Heart left ventricle (tissue), 16 donors: ENCODE measurements at regions not wholly inside any gene's neighbourhood (a gene's known extent, or its start where the extent isn't known, plus 50 kb on each side); places are given as distances from the start of the nearest gene placed in this dataset.

Source experiments
- ATAC-seq, 4 donors: fragments of 200-7000 bp; cut with Tn5 transposase; one replicate each; pipeline ENCODE4 v1.9.1; 2020 to 2022; ENCODE audit warnings: moderate library complexity in 4 of 4, mild to moderate bottlenecking in 3 of 4, moderate number of reproducible peaks in 1 of 4
- DNase-seq, 5 donors: peaks; one replicate each; pipeline ENCODE4 v3.0.0-alpha.2; 2020
- H3K27ac ChIP-seq, 12 donors: fragments of 200-600 bp; sonication (generic) in 4 of 12; one replicate each; pipeline versions ENCODE4 v1.5.0 to v1.8.0; 2016 to 2022; ENCODE audit warnings: mild to moderate bottlenecking in 2 of 12
- H3K27me3 ChIP-seq, 9 donors: fragments of 200-600 bp; sonication (generic) in 2 of 9; one replicate each; pipeline versions ENCODE4 v1.5.1 to v1.8.0; 2016 to 2022; ENCODE audit warnings: mild to moderate bottlenecking in 3 of 9
- H3K36me3 ChIP-seq, 9 donors: fragments of 200-600 bp; sonication (generic) in 2 of 9; one replicate each; pipeline versions ENCODE4 v1.5.0 to v1.8.0; 2018 to 2022; ENCODE audit warnings: mild to moderate bottlenecking in 2 of 9
- H3K4me1 ChIP-seq, 12 donors: fragments of 200-600 bp; sonication (generic) in 4 of 12; one replicate each; pipeline versions ENCODE4 v1.5.0 to v1.8.0; 2016 to 2022; ENCODE audit warnings: mild to moderate bottlenecking in 3 of 12
- H3K4me3 ChIP-seq, 12 donors: fragments of 200-600 bp; sonication (generic) in 4 of 12; one replicate each; pipeline versions ENCODE4 v1.5.0 to v1.8.0; 2017 to 2022; ENCODE audit warnings: mild to moderate bottlenecking in 9 of 12, moderate library complexity in 4 of 12
- H3K9me3 ChIP-seq, 12 donors: fragments of 200-600 bp; sonication (generic) in 4 of 12; one replicate each; pipeline versions ENCODE4 v1.5.0 to v1.8.0; 2016 to 2022; ENCODE audit warnings: mild to moderate bottlenecking in 1 of 12
- POLR2A ChIP-seq, 2 donors: fragments of 450-650 bp; IDR thresholded peaks; one replicate each; pipeline ENCODE4 v1.6.1; 2017; ENCODE audit warnings: antibody characterized with exemption in 2 of 2, mild to moderate bottlenecking in 2 of 2, moderate library complexity in 2 of 2
- WGBS, 4 donors: extraction: QIAGEN DNeasy Blood & Tissue Kit in 2 of 4; methylation state at CpG; one replicate each; pipeline versions ENCODE4 v1.1.5 to v1.1.7; 2013 to 2018; 5-methylcytosine and 5-hydroxymethylcytosine counted together
- intact Hi-C, 10 donors: fragments of 100-400 bp; cut with DNase I; formaldehyde crosslinking; loops; one replicate each; pipeline versions ENCODE4 v1.11.1 to v1.14.2; 2022
- TF ChIP-seq, protein P1 (sequence below), 12 donors: fragments of 200-600 bp; sonication (generic) in 4 of 12; IDR thresholded peaks; one replicate each; pipeline versions ENCODE4 v1.5.0 to v1.8.0; 2018 to 2022; ENCODE audit warnings: antibody characterized with exemption in 12 of 12, mild to moderate bottlenecking in 5 of 12
- donor health status: ischemic (EF 13 %, LVEDD 7.1; RV severe dilation, severe dysfunction).
- donor health status: healthy with polysubstance abuse.
- donor health status: DM: no; HTN: yes; CAD: no.
- donor health status: DM: no; HTN: no; CAD: no.
- donor health status: ischemic (EF 25% LVEDD 6.9; RV normal size, moderate dysfunction).
- donor health status: ischemic (EF 25% LVEDD 5.7; RV mildly dilated, moderate dysfunction).
- donor health status: healthy.
- donor health status: DM: yes; HTN: yes; CAD: no.
- donor health status: ischemic (EF 35%, LVEDD 5.7; RV mildly dilated, moderate dysfunction).
- donor health status: nonischemic (EF 11% LVEDD 7.7; RV severe dilation, severe dysfunction).
- donor health status: DM: yes; HTN: yes; CAD: no.
- donor health status: PGD.
- donor health status: ischemic (EF 29% LVEDD 5.4; RV normal size, mild dysfunction).
- donor health status: nonischemic (EF 23%, LVEDD 6.1; RV moderate dilation, normal function).

DNA sequence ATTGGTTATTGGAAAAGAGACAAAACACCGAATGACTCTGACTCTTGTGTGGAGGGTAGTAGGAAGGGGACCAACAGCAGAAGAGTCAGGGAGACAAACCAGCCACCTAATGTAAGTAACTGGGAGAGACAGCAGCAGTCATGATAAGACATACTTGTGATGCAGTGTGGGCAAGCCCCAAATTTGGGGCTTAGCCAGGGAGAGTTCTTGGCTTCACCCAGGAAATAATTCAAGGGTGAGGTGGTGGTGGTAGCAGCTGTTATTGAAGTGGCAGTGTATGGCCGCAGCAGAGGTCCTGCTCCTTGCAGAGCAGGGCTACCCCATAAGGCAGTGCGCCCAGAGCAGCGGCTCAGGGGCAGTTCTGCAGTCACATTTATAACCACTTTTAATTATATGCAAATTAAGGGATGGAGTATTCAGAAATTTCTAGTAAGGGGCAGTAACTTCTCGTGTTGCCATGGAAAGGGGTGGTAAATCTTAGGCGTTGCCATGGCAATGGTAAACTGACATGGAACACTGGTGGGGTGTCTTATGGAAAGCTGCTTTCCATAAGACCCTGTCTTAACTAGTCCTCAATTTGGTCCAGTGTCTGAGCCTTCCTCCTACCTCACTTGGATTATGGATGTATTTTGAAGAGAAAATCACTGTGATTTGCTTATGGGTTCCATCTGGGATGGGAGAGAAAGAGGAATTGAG lies 317.1 kb downstream of the PHKB start:
- H3K27me3 ChIP-seq = no peaks in the 10 kb centered on the region
- TF ChIP-seq, protein P1, sequence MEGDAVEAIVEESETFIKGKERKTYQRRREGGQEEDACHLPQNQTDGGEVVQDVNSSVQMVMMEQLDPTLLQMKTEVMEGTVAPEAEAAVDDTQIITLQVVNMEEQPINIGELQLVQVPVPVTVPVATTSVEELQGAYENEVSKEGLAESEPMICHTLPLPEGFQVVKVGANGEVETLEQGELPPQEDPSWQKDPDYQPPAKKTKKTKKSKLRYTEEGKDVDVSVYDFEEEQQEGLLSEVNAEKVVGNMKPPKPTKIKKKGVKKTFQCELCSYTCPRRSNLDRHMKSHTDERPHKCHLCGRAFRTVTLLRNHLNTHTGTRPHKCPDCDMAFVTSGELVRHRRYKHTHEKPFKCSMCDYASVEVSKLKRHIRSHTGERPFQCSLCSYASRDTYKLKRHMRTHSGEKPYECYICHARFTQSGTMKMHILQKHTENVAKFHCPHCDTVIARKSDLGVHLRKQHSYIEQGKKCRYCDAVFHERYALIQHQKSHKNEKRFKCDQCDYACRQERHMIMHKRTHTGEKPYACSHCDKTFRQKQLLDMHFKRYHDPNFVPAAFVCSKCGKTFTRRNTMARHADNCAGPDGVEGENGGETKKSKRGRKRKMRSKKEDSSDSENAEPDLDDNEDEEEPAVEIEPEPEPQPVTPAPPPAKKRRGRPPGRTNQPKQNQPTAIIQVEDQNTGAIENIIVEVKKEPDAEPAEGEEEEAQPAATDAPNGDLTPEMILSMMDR (IDR thresholded peaks at IDR 0.05) = no peak
- no peak for TF ChIP-seq POLR2A (IDR thresholded peaks at IDR 0.05)
- peaks cover 0 to 8% (median 0%) of the 10 kb centered on the region in 12 donors for H3K4me1 ChIP-seq
- no peak overlapping the region for H3K27ac ChIP-seq
- WGBS, 4 donors = 76 to 92% (median 84%) methylated on average over 6 of the region's 6 CpGs
- ATAC-seq = no peak
- H3K4me3 ChIP-seq = no peak overlapping the region
- no peaks in the 10 kb centered on the region for H3K36me3 ChIP-seq
- no peak for DNase-seq
- intact Hi-C loops = no loop called here
- H3K9me3 ChIP-seq = peaks cover 0 to 5% (median 0%) of the 10 kb centered on the region in 12 donors

DNA sequence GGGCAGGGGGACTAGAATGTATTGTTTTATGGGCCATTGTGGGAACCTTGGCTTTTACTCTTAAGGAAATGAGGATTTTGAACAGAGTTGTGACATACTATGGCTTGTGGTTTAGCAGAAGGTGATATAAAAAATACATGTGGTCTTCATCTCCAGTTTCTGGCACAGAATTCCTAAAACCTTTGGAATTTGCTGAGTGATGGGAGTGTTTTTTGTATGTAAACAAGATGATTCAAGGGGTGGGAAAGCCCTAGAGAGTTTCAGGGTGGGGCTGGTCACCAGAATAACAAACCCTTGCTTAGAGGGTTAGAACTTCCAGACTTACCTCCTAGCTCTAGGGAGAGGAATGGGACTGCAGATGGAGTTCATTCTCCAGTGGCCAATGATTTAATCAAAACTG lies 316.1 kb downstream of the PHKB start:
- Histone ChIP-seq H3K4me3 (no peak overlapping the region), H3K36me3 (no peaks in the 10 kb centered on the region), H3K27ac (no peak overlapping the region), H3K27me3 (no peaks in the 10 kb centered on the region), H3K9me3 (peaks cover 0 to 6% (median 0%) of the 10 kb centered on the region in 12 donors), H3K4me1 (peaks cover 0 to 8% (median 0%) of the 10 kb centered on the region in 12 donors)
- TF ChIP-seq POLR2A (IDR thresholded peaks at IDR 0.05) = no peak
- TF ChIP-seq, protein P1 (IDR thresholded peaks at IDR 0.05) = no peak
- DNase-seq = no peak
- intact Hi-C loops = no loop called here
- no peak for ATAC-seq

DNA sequence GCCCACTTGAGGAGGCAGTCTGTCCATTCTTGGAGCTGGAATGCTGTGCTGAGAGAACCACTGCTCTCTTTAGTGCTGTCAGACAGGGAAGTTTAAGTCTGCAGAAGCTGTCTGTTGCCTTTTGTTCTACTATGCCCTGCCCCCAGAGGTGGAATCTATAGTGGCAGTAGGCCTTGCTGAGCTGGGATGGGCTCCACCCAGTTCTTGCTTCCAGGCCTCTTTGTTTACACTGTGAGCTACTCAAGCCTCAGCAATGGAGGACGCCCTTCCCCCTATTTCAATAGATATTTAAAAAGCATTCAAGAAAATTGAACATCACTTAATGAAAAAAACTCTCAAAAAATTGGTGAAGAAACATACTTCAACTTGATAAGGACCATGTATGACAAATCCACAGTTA lies 313.5 kb downstream of the PHKB start:
- Histone ChIP-seq H3K9me3 (peaks cover 0 to 6% (median 0%) of the 10 kb centered on the region in 12 donors), H3K27ac (no peak overlapping the region), H3K4me1 (peaks cover 0 to 7% (median 0%) of the 10 kb centered on the region in 12 donors), H3K36me3 (no peaks in the 10 kb centered on the region), H3K27me3 (no peaks in the 10 kb centered on the region), H3K4me3 (no peak overlapping the region)
- TF ChIP-seq, protein P1 (IDR thresholded peaks at IDR 0.05) = no peak
- TF ChIP-seq POLR2A (IDR thresholded peaks at IDR 0.05) = no peak
- 50 to 67% (median 64%) methylated on average over 1 of the region's 1 CpG for WGBS, 4 donors
- ATAC-seq (no peak), DNase-seq (no peak)
- intact Hi-C loops = no loop called here

DNA sequence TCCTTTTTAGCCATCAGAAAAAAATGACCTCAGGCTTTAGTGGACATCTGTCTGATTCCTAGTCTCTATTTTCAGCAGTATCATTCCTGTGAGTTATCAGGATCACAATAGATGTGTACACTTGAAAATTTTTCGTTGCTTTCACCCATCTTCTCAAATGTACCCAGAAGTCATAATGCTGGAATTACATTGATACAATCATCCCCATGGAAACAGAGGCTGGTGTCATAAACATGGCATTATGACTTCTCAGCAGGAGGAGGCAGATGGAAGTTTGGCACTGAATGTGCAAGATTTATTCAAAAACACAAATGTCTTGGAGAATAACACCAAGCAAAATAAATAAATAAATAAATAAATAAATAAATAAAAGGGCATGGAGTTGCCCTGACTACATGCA lies 292.5 kb downstream of the PHKB start:
- TF ChIP-seq, protein P1 (IDR thresholded peaks at IDR 0.05) = no peak
- TF ChIP-seq POLR2A (IDR thresholded peaks at IDR 0.05) = no peak
- DNase-seq (no peak), ATAC-seq (no peak)
- intact Hi-C loops = no loop called here
- Histone ChIP-seq H3K27me3 (no peaks in the 10 kb centered on the region), H3K9me3 (peaks cover 0 to 9% (median 0%) of the 10 kb centered on the region in 12 donors), H3K4me3 (no peak overlapping the region), H3K27ac (no peak overlapping the region), H3K36me3 (no peaks in the 10 kb centered on the region), H3K4me1 (no peaks in the 10 kb centered on the region)
- 38 to 45% (median 41%) methylated on average over 1 of the region's 1 CpG for WGBS, 4 donors
